T-cell (primary cell): ENCODE measurements at regions not wholly inside any gene's neighbourhood (a gene's known extent, or its start where the extent isn't known, plus 50 kb on each side); places are given as distances from the start of the nearest gene placed in this dataset.

Source experiments
- ATAC-seq, 4 experiments: fragments of 200-7000 bp in 3 of 4; fragments of 150-1000 bp in 1 of 4; cut with Tn5 transposase; replicated peaks in 1 of 4; 1 replicate in 3 of 4; 2 replicates in 1 of 4; pipeline ENCODE4 v1.10.0; 2021; ENCODE audit warnings: moderate library complexity in 3 of 4, mild to moderate bottlenecking in 2 of 4, moderate number of reproducible peaks in 1 of 4
- CTCF ChIA-PET, 2 donors: fragments of 300-600 bp; sonication (Branson Sonifier 250); formaldehyde crosslinking; loops; one replicate each; lab custom pipeline; 2022; ENCODE audit warnings: antibody characterized with exemption in 2 of 2; lab: Charles Lee
- POLR2A ChIA-PET, 2 donors: fragments of 300-600 bp; sonication (Branson Sonifier 250); formaldehyde crosslinking; loops; one replicate each; lab custom pipeline; 2022; ENCODE audit warnings: antibody characterized with exemption in 2 of 2; lab: Charles Lee
- DNase-seq, 35 experiments: peaks; one replicate each; pipeline versions ENCODE4 v3.0.0 to v3.0.0-alpha.2; 2013 to 2023
- H3K27ac ChIP-seq: one replicate; pipeline ENCODE4 v1.5.1; 2013; ENCODE audit warnings: low read length
- H3K27me3 ChIP-seq, 2 experiments: replicated peaks in 1 of 2; 1 replicate in 1 of 2; 2 replicates in 1 of 2; pipeline versions ENCODE4 v1.6.1 to v1.7.0; 2013; ENCODE audit warnings: low read length in 1 of 2, mixed read lengths in 1 of 2; ENCODE audit not compliant: control insufficient read depth in 2 of 2, insufficient read depth in 2 of 2; ENCODE audit errors: extremely low read depth in 1 of 2
- H3K36me3 ChIP-seq, 2 donors: 1 replicate in 1 of 2; 2 replicates in 1 of 2; pipeline versions ENCODE4 v1.6.1 to v1.7.0; 2013; ENCODE audit warnings: low read length in 1 of 2; ENCODE audit not compliant: control insufficient read depth in 2 of 2, insufficient read depth in 1 of 2; ENCODE audit errors: extremely low read depth in 1 of 2
- H3K4me1 ChIP-seq, 2 experiments: 1 replicate in 1 of 2; 2 replicates in 1 of 2; pipeline versions ENCODE4 v1.6.1 to v1.7.0; 2013; ENCODE audit warnings: low read length in 2 of 2, mixed read lengths in 1 of 2; ENCODE audit not compliant: insufficient read depth in 2 of 2, control insufficient read depth in 1 of 2; ENCODE audit errors: extremely low read depth in 1 of 2
- H3K4me3 ChIP-seq, 2 donors: 1 replicate in 1 of 2; 2 replicates in 1 of 2; pipeline versions ENCODE4 v1.5.1 to v1.7.0; 2013; ENCODE audit warnings: mild to moderate bottlenecking in 2 of 2, low read length in 1 of 2, moderate library complexity in 1 of 2; ENCODE audit not compliant: control insufficient read depth in 1 of 2; ENCODE audit errors: extremely low read depth in 1 of 2
- H3K9me3 ChIP-seq: 2 replicates; pipeline ENCODE4 v1.7.0; 2013
- H3K27ac Mint-ChIP-seq, 2 donors: one replicate each; pipeline ENCODE4 v1.8.0; 2020 to 2021; ENCODE audit warnings: mild to moderate bottlenecking in 2 of 2, mixed read lengths in 2 of 2
- H3K27me3 Mint-ChIP-seq, 2 donors: one replicate each; pipeline ENCODE4 v1.8.0; 2021 to 2022; ENCODE audit warnings: mixed read lengths in 2 of 2
- H3K36me3 Mint-ChIP-seq: one replicate; pipeline ENCODE4 v1.8.0; 2021; ENCODE audit warnings: mixed read lengths
- H3K4me1 Mint-ChIP-seq, 3 donors: one replicate each; pipeline ENCODE4 v1.8.0; 2020 to 2022; ENCODE audit warnings: mixed read lengths in 3 of 3, mild to moderate bottlenecking in 1 of 3
- H3K4me3 Mint-ChIP-seq, 3 donors: one replicate each; pipeline ENCODE4 v1.8.0; 2020 to 2022; ENCODE audit warnings: mild to moderate bottlenecking in 3 of 3, mixed read lengths in 3 of 3, moderate library complexity in 3 of 3
- H3K9me3 Mint-ChIP-seq, 3 donors: one replicate each; pipeline ENCODE4 v1.8.0; 2020 to 2022; ENCODE audit warnings: mixed read lengths in 3 of 3
- WGBS: methylation state at CpG from one replicate; pipeline ENCODE4 v1.1.5; 2013; ENCODE audit warnings: missing lambda C conversion rate; ENCODE audit not compliant: insufficient coverage; 5-methylcytosine and 5-hydroxymethylcytosine counted together

DNA sequence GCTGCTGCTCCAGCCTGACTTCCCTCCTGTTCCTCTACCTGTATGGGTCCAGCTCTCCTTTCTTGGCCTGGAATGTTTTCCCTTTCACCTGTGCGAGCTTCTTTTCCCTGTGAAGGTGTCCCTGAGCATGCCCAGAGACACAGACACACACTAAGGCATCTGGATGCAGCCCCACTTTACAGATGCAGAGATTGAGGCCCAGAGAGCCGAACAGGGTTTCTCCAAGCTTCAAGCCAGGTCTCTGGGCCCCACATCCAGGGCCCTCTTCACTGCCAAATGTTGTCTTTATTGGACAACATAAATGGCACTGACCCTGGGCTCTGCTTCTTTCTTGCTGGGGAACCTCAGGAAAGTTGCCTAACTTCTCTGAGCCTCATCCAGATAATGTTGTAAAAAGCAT is 561.6 kb downstream of the MIAT start:
- Histone ChIP-seq H3K27me3 (peaks cover 0 to 17% of the 10 kb centered on the region in 2 experiments), H3K27ac (no peak overlapping the region), H3K4me3 (no peak overlapping the region), H3K9me3 (no peaks in the 10 kb centered on the region), H3K36me3 (no peaks in the 10 kb centered on the region), H3K4me1 (no peaks in the 10 kb centered on the region)
- no peak for ATAC-seq
- Mint-ChIP-seq H3K4me3 (no peak overlapping the region), H3K27ac (no peak overlapping the region), H3K27me3 (peaks cover 17 to 19% of the 10 kb centered on the region in 2 donors), H3K9me3 (no peaks in the 10 kb centered on the region), H3K4me1 (no peaks in the 10 kb centered on the region), H3K36me3 (no peaks in the 10 kb centered on the region)
- CTCF ChIA-PET: no interaction called here
- DNase-seq: no peak
- POLR2A ChIA-PET: no interaction called here
- WGBS: 45% methylated on average over 1 of the region's 2 CpGs

DNA sequence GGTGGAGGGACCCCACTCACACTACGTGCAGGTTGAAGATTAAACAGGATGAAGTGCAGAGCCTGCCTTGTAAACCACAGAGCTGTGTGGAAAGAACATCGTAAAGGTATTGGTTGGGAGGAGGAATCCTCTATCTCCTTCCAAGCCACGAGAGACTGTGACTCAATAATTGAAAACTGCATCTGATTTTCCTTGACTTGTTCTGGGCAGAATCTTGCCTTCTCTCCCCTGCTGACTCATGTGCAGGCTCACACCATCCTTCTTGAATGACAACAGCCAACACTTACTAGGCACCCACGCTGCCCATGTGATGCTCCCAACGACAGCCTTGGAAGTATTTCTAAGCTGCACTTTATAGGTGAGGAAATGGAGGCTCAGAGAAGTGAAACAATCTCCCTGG is 563.0 kb downstream of the MIAT start:
- H3K36me3 Mint-ChIP-seq: no peaks in the 10 kb centered on the region
- no peaks in the 10 kb centered on the region for H3K9me3 Mint-ChIP-seq
- Histone ChIP-seq H3K36me3 (no peaks in the 10 kb centered on the region), H3K27me3 (peaks cover 0 to 15% of the 10 kb centered on the region in 2 experiments), H3K9me3 (no peaks in the 10 kb centered on the region), H3K27ac (no peak overlapping the region), H3K4me3 (no peak overlapping the region), H3K4me1 (no peaks in the 10 kb centered on the region)
- 60% methylated on average over 1 of the region's 5 CpGs for WGBS
- peaks cover 12 to 18% of the 10 kb centered on the region in 2 donors for H3K27me3 Mint-ChIP-seq
- H3K4me3 Mint-ChIP-seq: no peak overlapping the region
- H3K4me1 Mint-ChIP-seq: no peaks in the 10 kb centered on the region
- DNase-seq: no peak
- ATAC-seq: no peak
- ChIA-PET CTCF (no interaction called here), POLR2A (no interaction called here)
- no peak overlapping the region for H3K27ac Mint-ChIP-seq

DNA sequence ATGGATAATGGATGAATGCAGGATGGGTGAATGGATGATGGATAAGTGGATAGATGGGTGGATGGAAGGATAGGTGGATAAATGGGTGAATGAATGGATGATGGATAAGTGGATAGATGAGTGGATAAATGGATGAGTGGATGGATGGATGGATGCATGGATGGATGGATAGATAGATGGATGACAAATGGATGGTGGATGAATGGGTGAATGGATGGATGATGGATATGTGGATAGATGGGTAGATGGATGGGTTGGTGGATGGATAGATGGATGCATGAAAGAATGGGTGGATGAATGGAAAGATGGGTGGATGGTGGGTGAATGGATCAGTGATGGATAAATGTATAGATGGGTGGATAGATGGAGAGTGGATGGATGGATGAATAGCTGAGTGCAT is 564.8 kb downstream of the MIAT start:
- Mint-ChIP-seq H3K27ac (no peak overlapping the region), H3K27me3 (peaks cover 13 to 19% of the 10 kb centered on the region in 2 donors), H3K4me3 (no peak overlapping the region), H3K4me1 (no peaks in the 10 kb centered on the region), H3K36me3 (no peaks in the 10 kb centered on the region), H3K9me3 (no peaks in the 10 kb centered on the region)
- H3K36me3 ChIP-seq: no peaks in the 10 kb centered on the region
- ATAC-seq: no peak
- POLR2A ChIA-PET: no interaction called here
- CTCF ChIA-PET: no interaction called here
- no peaks in the 10 kb centered on the region for H3K4me1 ChIP-seq
- no peak overlapping the region for H3K27ac ChIP-seq
- no peak overlapping the region for H3K4me3 ChIP-seq
- H3K9me3 ChIP-seq: no peaks in the 10 kb centered on the region
- peaks cover 0 to 11% of the 10 kb centered on the region in 2 experiments for H3K27me3 ChIP-seq
- no peak for DNase-seq

DNA sequence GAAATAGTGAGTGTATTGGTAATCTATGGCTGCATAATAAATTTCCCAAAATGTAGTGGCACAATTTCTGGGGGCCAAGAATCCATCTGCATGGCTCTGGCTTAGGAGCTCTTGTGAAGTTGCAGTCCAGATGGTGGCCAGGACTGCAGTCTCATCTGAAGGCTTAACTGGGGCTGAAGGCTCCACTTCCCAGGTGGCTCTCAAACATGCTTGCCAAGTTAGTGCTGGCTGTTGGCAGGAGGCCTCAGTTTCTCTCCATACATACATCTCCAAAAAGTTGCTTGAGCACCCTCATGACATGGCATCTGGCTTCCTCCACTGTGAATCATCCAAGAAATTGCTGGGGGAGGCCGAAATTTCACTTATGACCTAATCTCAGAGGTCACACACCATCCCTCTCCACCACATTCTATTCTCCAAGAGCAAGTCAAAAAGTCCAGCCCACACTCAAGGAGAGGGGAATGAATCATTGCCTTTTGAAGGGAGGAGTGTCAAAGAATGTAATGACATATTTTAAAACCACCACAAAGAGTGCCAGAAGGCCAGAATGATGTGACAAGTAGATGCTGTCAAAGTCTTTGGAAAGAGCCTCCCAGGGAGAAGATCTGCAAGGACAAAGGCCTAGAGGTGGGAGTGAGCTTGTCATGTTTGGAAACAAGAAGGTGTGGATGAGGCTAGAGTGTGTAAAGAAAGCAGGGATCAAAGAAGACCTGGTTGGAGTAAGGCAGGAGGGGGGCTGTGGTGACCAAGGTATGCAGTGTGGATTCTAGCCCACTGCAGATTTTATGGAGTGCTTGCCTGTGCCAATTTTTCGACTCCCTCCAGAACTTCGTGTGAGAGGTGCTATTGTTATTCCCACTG is 566.2 kb downstream of the MIAT start:
- Histone ChIP-seq H3K27me3 (peaks cover 0 to 7% of the 10 kb centered on the region in 2 experiments), H3K36me3 (no peaks in the 10 kb centered on the region), H3K27ac (no peak overlapping the region), H3K4me1 (no peaks in the 10 kb centered on the region), H3K4me3 (no peak overlapping the region), H3K9me3 (no peaks in the 10 kb centered on the region)
- no peak for ATAC-seq
- CTCF ChIA-PET: no interaction called here
- no peak for DNase-seq
- Mint-ChIP-seq H3K4me3 (no peak overlapping the region), H3K36me3 (no peaks in the 10 kb centered on the region), H3K9me3 (no peaks in the 10 kb centered on the region), H3K27me3 (peaks cover 11 to 14% of the 10 kb centered on the region in 2 donors), H3K27ac (no peak overlapping the region), H3K4me1 (no peaks in the 10 kb centered on the region)
- no CpG with 5 or more reads among the region's 3 CpGs for WGBS
- POLR2A ChIA-PET: no interaction called here

DNA sequence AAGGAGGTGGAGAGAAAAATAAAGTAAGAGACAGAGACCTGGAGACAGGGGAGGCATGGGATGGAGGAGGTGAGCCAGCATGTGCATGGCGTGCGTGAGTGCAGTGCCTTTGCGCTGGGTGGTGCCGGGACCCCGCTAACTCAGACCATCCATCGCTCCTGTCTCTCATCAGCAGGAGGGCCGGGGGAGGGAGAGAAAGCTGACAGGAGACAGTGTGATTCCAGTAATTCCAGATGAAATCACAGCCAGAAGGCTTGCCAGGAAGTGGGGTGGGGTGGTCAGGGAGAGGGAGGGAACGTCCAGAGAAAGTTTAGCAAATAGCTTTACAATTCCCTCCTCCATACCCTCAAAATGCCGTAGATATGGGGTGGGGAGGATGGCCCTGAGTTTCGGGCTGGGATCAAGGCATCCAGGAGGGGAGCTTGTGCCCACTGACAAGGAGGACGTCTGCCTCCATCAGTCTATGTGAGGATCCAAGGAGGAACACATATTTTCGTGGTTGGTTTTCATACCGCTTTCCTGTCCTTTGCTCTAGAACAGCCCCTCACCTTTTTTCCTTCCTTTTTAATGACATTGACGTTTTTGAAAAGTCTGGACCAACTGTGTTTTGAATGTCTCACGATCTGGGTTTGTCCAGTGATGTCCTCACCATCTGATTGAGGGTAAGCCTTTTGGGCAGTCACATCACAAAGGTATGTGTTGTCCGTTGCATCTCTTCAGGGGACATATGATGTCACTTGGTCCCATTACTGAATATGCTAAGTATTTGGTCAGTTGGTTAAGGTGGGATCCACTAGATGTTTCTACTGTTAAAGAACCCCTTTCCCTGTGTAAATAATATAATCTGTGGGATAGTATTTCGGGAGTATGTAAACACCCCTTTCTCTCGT is 567.3 kb downstream of the MIAT start:
- H3K4me1 ChIP-seq: no peaks in the 10 kb centered on the region
- no peak for DNase-seq
- no peak overlapping the region for H3K4me3 Mint-ChIP-seq
- peaks cover 0 to under 1% (median 0%) of the 10 kb centered on the region in 3 donors for H3K9me3 Mint-ChIP-seq
- H3K4me1 Mint-ChIP-seq: no peaks in the 10 kb centered on the region
- H3K27ac ChIP-seq: no peak overlapping the region
- H3K4me3 ChIP-seq: no peak overlapping the region
- no peaks in the 10 kb centered on the region for H3K27me3 ChIP-seq
- H3K36me3 Mint-ChIP-seq: no peaks in the 10 kb centered on the region
- WGBS: 62% methylated on average over 4 of the region's 18 CpGs
- CTCF ChIA-PET: no interaction called here
- H3K27me3 Mint-ChIP-seq: peaks cover 8 to 9% of the 10 kb centered on the region in 2 donors
- no peak for ATAC-seq
- H3K27ac Mint-ChIP-seq: no peak overlapping the region
- no peaks in the 10 kb centered on the region for H3K36me3 ChIP-seq
- no peaks in the 10 kb centered on the region for H3K9me3 ChIP-seq
- POLR2A ChIA-PET: no interaction called here

DNA sequence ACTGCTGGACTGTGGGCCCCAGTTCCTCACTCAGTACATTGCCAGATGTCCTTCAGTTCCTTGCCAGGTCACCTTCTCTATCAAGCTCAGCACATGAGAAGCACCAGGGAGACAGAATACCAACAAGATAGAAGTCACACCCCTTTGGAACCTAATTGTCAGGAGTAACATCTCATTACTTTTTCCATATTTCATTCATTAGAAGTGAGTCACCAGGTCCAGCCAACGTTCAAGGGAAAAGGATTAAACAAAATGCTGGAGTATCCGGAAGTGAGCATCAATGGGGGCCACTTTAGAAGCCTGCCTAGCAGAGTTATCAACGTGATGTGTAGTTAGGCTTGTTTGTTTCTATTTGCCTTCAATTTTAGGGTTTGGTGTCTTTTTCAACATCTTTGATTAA is 569.3 kb downstream of the MIAT start:
- H3K36me3 ChIP-seq: no peaks in the 10 kb centered on the region
- Mint-ChIP-seq H3K27ac (no peak overlapping the region), H3K4me3 (no peak overlapping the region), H3K4me1 (no peaks in the 10 kb centered on the region), H3K9me3 (peaks cover 0 to 8% (median 4%) of the 10 kb centered on the region in 3 donors), H3K36me3 (no peaks in the 10 kb centered on the region), H3K27me3 (peaks cover 7 to 13% of the 10 kb centered on the region in 2 donors)
- H3K4me3 ChIP-seq: no peak overlapping the region
- no peaks in the 10 kb centered on the region for H3K4me1 ChIP-seq
- no peaks in the 10 kb centered on the region for H3K27me3 ChIP-seq
- POLR2A ChIA-PET: no interaction called here
- CTCF ChIA-PET: no interaction called here
- H3K9me3 ChIP-seq: no peaks in the 10 kb centered on the region
- ATAC-seq (no peak), DNase-seq (no peak)
- WGBS: no CpG with 5 or more reads among the region's 3 CpGs
- H3K27ac ChIP-seq: no peak overlapping the region
